Mesothelial cell of epicardium (in vitro differentiated cells): ENCODE measurements at regions not wholly inside any gene's neighbourhood (a gene's known extent, or its start where the extent isn't known, plus 50 kb on each side); places are given as distances from the start of the nearest gene placed in this dataset.

Experiments used
- DNase-seq, 2 experiments: peaks; one replicate each; pipeline ENCODE4 v3.0.0; 2021; ENCODE audit warnings: low spot score in 2 of 2; ENCODE audit not compliant: unreplicated experiment in 2 of 2
- H3K27ac Mint-ChIP-seq: 2 replicates; pipeline ENCODE4 v1.8.0; 2021; ENCODE audit warnings: mixed read lengths
- H3K27me3 Mint-ChIP-seq: 2 replicates; pipeline ENCODE4 v1.8.0; 2021; ENCODE audit warnings: low read depth, mixed read lengths
- H3K36me3 Mint-ChIP-seq: 2 replicates; pipeline ENCODE4 v1.8.0; 2021; ENCODE audit warnings: mixed read lengths
- H3K4me1 Mint-ChIP-seq: 2 replicates; pipeline ENCODE4 v1.8.0; 2021; ENCODE audit warnings: mixed read lengths
- H3K4me3 Mint-ChIP-seq: 2 replicates; pipeline ENCODE4 v1.8.0; 2021; ENCODE audit warnings: mild to moderate bottlenecking, moderate library complexity, mixed read lengths
- H3K9me3 Mint-ChIP-seq: 2 replicates; pipeline ENCODE4 v1.8.0; 2021; ENCODE audit warnings: mixed read lengths
- TF ChIP-seq, protein P1 (sequence below): fragments of 200-600 bp; sonication (generic); IDR thresholded peaks from one replicate; pipeline ENCODE4 v1.5.0; 2021; ENCODE audit warnings: antibody characterized with exemption; ENCODE audit not compliant: unreplicated experiment

DNA sequence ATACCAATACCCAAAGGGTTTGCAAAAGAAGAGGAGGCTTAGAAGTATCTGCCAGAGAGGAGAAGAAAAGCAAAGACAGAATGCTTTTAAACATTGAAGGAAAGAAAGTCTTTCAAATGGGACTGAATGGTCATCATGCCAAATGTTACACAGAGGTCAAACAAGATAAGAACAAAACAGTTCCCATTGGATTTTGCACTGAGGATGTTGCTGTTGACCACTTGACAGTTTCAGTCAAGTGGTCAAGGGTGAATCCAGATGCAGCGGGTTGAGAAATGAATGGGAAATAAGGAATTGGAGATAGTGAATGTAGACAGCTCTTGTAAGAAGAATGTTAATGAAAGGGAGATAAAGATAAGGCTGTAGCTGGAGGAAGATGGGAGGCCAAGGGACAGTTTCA, 64.8 kb upstream of the FGG start:
- Mint-ChIP-seq H3K9me3 (peaks cover 5% of the 10 kb centered on the region), H3K27me3 (peaks cover 1% of the 10 kb centered on the region), H3K4me1 (peaks cover 16% of the 10 kb centered on the region), H3K36me3 (no peaks in the 10 kb centered on the region), H3K4me3 (no peak overlapping the region), H3K27ac (peak overlapping the region; percentile 15)
- TF ChIP-seq, protein P1, sequence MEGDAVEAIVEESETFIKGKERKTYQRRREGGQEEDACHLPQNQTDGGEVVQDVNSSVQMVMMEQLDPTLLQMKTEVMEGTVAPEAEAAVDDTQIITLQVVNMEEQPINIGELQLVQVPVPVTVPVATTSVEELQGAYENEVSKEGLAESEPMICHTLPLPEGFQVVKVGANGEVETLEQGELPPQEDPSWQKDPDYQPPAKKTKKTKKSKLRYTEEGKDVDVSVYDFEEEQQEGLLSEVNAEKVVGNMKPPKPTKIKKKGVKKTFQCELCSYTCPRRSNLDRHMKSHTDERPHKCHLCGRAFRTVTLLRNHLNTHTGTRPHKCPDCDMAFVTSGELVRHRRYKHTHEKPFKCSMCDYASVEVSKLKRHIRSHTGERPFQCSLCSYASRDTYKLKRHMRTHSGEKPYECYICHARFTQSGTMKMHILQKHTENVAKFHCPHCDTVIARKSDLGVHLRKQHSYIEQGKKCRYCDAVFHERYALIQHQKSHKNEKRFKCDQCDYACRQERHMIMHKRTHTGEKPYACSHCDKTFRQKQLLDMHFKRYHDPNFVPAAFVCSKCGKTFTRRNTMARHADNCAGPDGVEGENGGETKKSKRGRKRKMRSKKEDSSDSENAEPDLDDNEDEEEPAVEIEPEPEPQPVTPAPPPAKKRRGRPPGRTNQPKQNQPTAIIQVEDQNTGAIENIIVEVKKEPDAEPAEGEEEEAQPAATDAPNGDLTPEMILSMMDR: no peak
- no peak for DNase-seq

DNA sequence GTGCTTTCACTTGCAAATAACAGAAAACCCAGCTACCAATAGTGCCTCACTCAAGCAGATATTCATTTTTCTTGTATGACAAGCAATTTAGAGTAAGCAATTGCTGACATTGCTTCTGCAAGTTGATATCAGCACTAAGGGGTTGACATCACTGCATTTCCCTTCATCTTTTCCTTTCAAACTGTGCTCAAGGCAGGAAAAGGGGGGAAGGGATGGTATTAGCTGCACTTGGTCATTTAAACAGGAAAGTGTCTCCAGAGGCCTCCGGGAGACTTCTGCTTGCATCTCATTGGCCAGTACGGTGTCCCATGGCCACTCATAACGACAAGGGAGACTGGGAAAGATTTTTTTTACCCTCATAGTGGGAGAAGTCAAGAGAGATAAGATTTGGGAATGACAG, 65.5 kb upstream of the FGG start:
- H3K4me3 Mint-ChIP-seq: no peak overlapping the region
- no peaks in the 10 kb centered on the region for H3K36me3 Mint-ChIP-seq
- no peak overlapping the region for H3K27ac Mint-ChIP-seq
- peaks cover 16% of the 10 kb centered on the region for H3K4me1 Mint-ChIP-seq
- no peak for DNase-seq
- H3K27me3 Mint-ChIP-seq: peaks cover 1% of the 10 kb centered on the region
- H3K9me3 Mint-ChIP-seq: peaks cover 5% of the 10 kb centered on the region
- TF ChIP-seq, protein P1: no peak

DNA sequence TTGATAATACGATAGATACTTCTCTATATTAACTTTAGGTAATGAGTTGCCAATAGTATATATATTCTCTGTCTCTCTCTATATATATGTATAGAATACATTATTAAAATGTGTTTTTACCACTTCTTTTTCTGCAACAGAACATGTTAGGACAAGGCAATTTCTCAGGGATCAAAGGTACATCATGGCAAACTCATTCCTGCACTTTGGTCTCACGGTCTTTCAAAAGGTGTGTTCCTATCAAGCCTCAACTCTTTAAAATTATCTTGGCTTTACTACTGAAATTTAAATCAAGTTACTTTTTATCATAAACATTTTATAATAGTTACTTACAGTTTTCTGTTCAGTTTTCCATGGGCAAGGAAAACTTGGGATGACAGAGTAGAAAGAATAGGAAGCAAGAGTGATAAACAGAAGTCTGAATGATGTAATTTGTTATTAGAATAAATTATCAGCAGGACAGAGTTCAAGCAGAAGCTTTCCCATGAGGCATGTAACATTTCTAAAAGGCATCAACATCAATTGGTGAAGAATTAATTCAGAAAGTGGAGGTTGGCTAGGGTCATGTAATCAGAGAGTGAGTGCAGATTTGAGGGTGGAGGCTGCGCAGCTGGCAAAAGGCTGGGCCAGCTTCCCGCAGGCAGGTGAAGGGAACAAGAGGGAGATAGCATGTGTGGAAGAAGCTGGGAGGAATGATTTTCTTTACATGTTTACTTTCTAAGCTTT, 59.7 kb upstream of the LRAT start:
- DNase-seq: no peak
- Mint-ChIP-seq H3K27me3 (no peaks in the 10 kb centered on the region), H3K27ac (no peak overlapping the region), H3K4me3 (no peak overlapping the region), H3K36me3 (no peaks in the 10 kb centered on the region), H3K9me3 (peaks cover 5% of the 10 kb centered on the region), H3K4me1 (peaks cover 4% of the 10 kb centered on the region)
- TF ChIP-seq, protein P1: no peak

DNA sequence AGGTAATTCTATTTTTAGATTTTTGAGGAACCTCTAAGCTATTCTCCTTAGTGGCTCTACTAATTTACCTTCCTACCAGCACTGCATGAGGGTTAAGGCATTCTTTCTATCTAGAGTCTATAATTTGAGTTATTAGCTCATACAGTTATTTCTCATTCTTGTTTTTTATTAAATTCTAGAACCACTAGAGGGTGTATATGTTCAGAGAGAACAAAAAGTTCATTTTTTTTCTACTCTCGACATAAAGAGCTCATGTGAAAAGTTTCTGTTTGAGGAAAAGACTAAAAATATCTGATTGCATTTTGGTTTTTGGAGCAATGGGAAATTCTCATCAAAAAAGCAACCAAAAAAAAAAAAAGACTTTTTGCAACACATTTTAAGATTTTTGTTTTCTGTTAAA, 57.0 kb upstream of the LRAT start:
- H3K36me3 Mint-ChIP-seq: peaks cover 3% of the 10 kb centered on the region
- H3K9me3 Mint-ChIP-seq: peaks cover 7% of the 10 kb centered on the region
- no peak overlapping the region for H3K27ac Mint-ChIP-seq
- H3K4me1 Mint-ChIP-seq: peaks cover 2% of the 10 kb centered on the region
- no peaks in the 10 kb centered on the region for H3K27me3 Mint-ChIP-seq
- DNase-seq: no peak
- H3K4me3 Mint-ChIP-seq: no peak overlapping the region
- TF ChIP-seq, protein P1: peak; percentile 54

DNA sequence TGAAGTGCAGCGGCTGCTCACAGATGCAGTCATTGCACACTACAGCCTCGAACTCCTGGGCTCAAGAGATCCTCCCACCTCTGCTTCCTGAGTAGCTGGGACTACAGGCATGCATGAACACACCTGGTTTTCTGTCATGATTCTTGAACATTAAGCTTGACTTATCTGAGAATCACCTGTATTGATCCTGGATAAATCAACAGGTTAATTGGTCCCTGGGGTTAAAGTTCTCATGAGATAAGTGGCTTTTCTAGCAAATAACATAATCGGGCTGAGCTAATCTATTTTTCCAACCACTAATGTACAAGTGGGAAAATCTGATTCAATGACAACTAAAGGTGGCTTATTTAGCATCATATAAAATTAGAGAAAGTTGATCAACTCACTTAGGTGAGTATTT, 56.0 kb upstream of the LRAT start:
- no peak overlapping the region for H3K4me3 Mint-ChIP-seq
- H3K27ac Mint-ChIP-seq: no peak overlapping the region
- H3K36me3 Mint-ChIP-seq: peaks cover 3% of the 10 kb centered on the region
- peaks cover 4% of the 10 kb centered on the region for H3K9me3 Mint-ChIP-seq
- DNase-seq: no peak
- peaks cover 2% of the 10 kb centered on the region for H3K4me1 Mint-ChIP-seq
- TF ChIP-seq, protein P1: no peak
- peaks cover 2% of the 10 kb centered on the region for H3K27me3 Mint-ChIP-seq
